ENCODE measurements at regions not wholly inside any gene's neighbourhood (a gene's known extent, or its start where the extent isn't known, plus 50 kb on each side); places are given as distances from the start of the nearest gene placed in this dataset.

- no peak for ATAC-seq (ENCODE audit: insufficient read depth, low read depth)
- Histone ChIP-seq H3K4me1 (ENCODE audit: insufficient read depth, low read length) (no peaks in the 10 kb centered on the region), H3K4me2 (ENCODE audit: insufficient read depth, low read length) (no peak overlapping the region)
These were observed 360.5 kb upstream of the ALCAM start for GRCh38 chr3:105006164-105006563.

GRCh38 chr3:105013657-105014056, 353.1 kb upstream of the ALCAM start:
- Histone ChIP-seq H3K36me3 (ENCODE audit: insufficient read depth, low read length) (no peaks in the 10 kb centered on the region), H3K4me1 (ENCODE audit: insufficient read depth, low read length) (no peaks in the 10 kb centered on the region), H3K9ac (ENCODE audit: low read depth, low read length) (no peak overlapping the region), H2AFZ (ENCODE audit: low read depth, low read length) (no peak overlapping the region), H3K79me2 (ENCODE audit: insufficient read depth, low read length) (no peaks in the 10 kb centered on the region), H3K27me3 (ENCODE audit: insufficient read depth, low read length, poor library complexity) (no peaks in the 10 kb centered on the region), H4K20me1 (ENCODE audit: insufficient read depth, low read length) (no peaks in the 10 kb centered on the region), H3K9me3 (ENCODE audit: insufficient read depth, low read length, severe bottlenecking) (no peaks in the 10 kb centered on the region), H3K4me3 (ENCODE audit: low read depth in 1 of 2, low read length in 2 of 2) (no peak overlapping the region), H3K27ac (ENCODE audit: low read length) (no peak overlapping the region), H3K4me2 (ENCODE audit: insufficient read depth, low read length) (no peak overlapping the region)
- DNase-seq (no peak), ATAC-seq (ENCODE audit: insufficient read depth, low read depth) (no peak)
- TF ChIP-seq EZH2 (IDR thresholded peaks at IDR 0.05; ENCODE audit: borderline replicate concordance, low read depth, low read length, severe bottlenecking): no peak
- TF ChIP-seq, protein P1, sequence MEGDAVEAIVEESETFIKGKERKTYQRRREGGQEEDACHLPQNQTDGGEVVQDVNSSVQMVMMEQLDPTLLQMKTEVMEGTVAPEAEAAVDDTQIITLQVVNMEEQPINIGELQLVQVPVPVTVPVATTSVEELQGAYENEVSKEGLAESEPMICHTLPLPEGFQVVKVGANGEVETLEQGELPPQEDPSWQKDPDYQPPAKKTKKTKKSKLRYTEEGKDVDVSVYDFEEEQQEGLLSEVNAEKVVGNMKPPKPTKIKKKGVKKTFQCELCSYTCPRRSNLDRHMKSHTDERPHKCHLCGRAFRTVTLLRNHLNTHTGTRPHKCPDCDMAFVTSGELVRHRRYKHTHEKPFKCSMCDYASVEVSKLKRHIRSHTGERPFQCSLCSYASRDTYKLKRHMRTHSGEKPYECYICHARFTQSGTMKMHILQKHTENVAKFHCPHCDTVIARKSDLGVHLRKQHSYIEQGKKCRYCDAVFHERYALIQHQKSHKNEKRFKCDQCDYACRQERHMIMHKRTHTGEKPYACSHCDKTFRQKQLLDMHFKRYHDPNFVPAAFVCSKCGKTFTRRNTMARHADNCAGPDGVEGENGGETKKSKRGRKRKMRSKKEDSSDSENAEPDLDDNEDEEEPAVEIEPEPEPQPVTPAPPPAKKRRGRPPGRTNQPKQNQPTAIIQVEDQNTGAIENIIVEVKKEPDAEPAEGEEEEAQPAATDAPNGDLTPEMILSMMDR (IDR thresholded peaks at IDR 0.05; ENCODE audit: borderline replicate concordance, extremely low read depth, low read length, poor library complexity, severe bottlenecking): no peak

More at GRCh38 chr3:105006164-105006563, 360.5 kb upstream of the ALCAM start:
- H4K20me1 ChIP-seq (ENCODE audit: insufficient read depth, low read length): no peaks in the 10 kb centered on the region
- no peak overlapping the region for H3K9ac ChIP-seq (ENCODE audit: low read depth, low read length)
- no peak overlapping the region for H3K27ac ChIP-seq (ENCODE audit: low read length)
- no peaks in the 10 kb centered on the region for H3K27me3 ChIP-seq (ENCODE audit: insufficient read depth, low read length, poor library complexity)
- H2AFZ ChIP-seq (ENCODE audit: low read depth, low read length): no peak overlapping the region
- no peaks in the 10 kb centered on the region for H3K79me2 ChIP-seq (ENCODE audit: insufficient read depth, low read length)
- TF ChIP-seq, protein P1 (IDR thresholded peaks at IDR 0.05; ENCODE audit: borderline replicate concordance, extremely low read depth, low read length, poor library complexity, severe bottlenecking): no peak
- no peak for TF ChIP-seq EZH2 (IDR thresholded peaks at IDR 0.05; ENCODE audit: borderline replicate concordance, low read depth, low read length, severe bottlenecking)
- DNase-seq: no peak
- H3K9me3 ChIP-seq (ENCODE audit: insufficient read depth, low read length, severe bottlenecking): no peaks in the 10 kb centered on the region
- no peaks in the 10 kb centered on the region for H3K36me3 ChIP-seq (ENCODE audit: insufficient read depth, low read length)
- H3K4me3 ChIP-seq (ENCODE audit: low read depth in 1 of 2, low read length in 2 of 2): no peak overlapping the region

DNA sequence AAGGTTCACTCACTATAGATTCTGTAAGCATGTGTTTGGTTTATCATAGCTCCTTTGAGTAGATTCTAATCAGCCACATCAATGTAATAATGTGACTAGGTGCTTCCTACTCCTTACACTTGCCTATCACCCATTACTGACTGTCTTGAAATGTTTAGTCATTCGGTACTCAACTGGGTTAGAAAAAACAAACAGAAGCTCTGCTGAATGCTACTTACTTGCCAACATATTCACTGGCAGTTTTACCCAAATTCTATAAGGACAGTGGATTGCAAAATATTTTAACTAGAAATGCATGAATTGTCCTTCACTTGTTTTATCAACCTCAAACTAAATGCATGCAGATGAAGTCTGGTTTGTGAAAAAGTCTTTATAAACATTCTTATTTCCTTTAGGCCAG, 352.1 kb upstream of the ALCAM start:
- no peak for ATAC-seq (ENCODE audit: insufficient read depth, low read depth)
- H3K9me3 ChIP-seq (ENCODE audit: insufficient read depth, low read length, severe bottlenecking): no peaks in the 10 kb centered on the region
- H3K4me3 ChIP-seq (ENCODE audit: low read depth in 1 of 2, low read length in 2 of 2): no peak overlapping the region
- no peaks in the 10 kb centered on the region for H4K20me1 ChIP-seq (ENCODE audit: insufficient read depth, low read length)
- H3K27ac ChIP-seq (ENCODE audit: low read length): no peak overlapping the region
- H3K79me2 ChIP-seq (ENCODE audit: insufficient read depth, low read length): no peaks in the 10 kb centered on the region
- no peaks in the 10 kb centered on the region for H3K36me3 ChIP-seq (ENCODE audit: insufficient read depth, low read length)
- no peaks in the 10 kb centered on the region for H3K27me3 ChIP-seq (ENCODE audit: insufficient read depth, low read length, poor library complexity)
- H3K9ac ChIP-seq (ENCODE audit: low read depth, low read length): no peak overlapping the region
- no peak overlapping the region for H3K4me2 ChIP-seq (ENCODE audit: insufficient read depth, low read length)
- no peak overlapping the region for H2AFZ ChIP-seq (ENCODE audit: low read depth, low read length)
- TF ChIP-seq EZH2 (IDR thresholded peaks at IDR 0.05; ENCODE audit: borderline replicate concordance, low read depth, low read length, severe bottlenecking): no peak
- TF ChIP-seq, protein P1 (IDR thresholded peaks at IDR 0.05; ENCODE audit: borderline replicate concordance, extremely low read depth, low read length, poor library complexity, severe bottlenecking): no peak
- H3K4me1 ChIP-seq (ENCODE audit: insufficient read depth, low read length): no peaks in the 10 kb centered on the region
- DNase-seq: no peak

- no peak for TF ChIP-seq EZH2 (IDR thresholded peaks at IDR 0.05; ENCODE audit: borderline replicate concordance, low read depth, low read length, severe bottlenecking)
- TF ChIP-seq, protein P1 (IDR thresholded peaks at IDR 0.05; ENCODE audit: borderline replicate concordance, extremely low read depth, low read length, poor library complexity, severe bottlenecking): no peak
- Histone ChIP-seq H3K4me1 (ENCODE audit: insufficient read depth, low read length) (no peaks in the 10 kb centered on the region), H3K9me3 (ENCODE audit: insufficient read depth, low read length, severe bottlenecking) (no peaks in the 10 kb centered on the region), H3K4me3 (ENCODE audit: low read depth in 1 of 2, low read length in 2 of 2) (no peak overlapping the region), H4K20me1 (ENCODE audit: insufficient read depth, low read length) (no peaks in the 10 kb centered on the region), H3K4me2 (ENCODE audit: insufficient read depth, low read length) (no peak overlapping the region), H3K9ac (ENCODE audit: low read depth, low read length) (no peak overlapping the region), H3K27me3 (ENCODE audit: insufficient read depth, low read length, poor library complexity) (no peaks in the 10 kb centered on the region), H3K27ac (ENCODE audit: low read length) (no peak overlapping the region), H2AFZ (ENCODE audit: low read depth, low read length) (no peak overlapping the region), H3K36me3 (ENCODE audit: insufficient read depth, low read length) (no peaks in the 10 kb centered on the region), H3K79me2 (ENCODE audit: insufficient read depth, low read length) (no peaks in the 10 kb centered on the region)
- DNase-seq: no peak
- ATAC-seq (ENCODE audit: insufficient read depth, low read depth): no peak
These were observed 343.9 kb upstream of the ALCAM start for GRCh38 chr3:105022813-105023212.
